GM18909 (cell line): ENCODE measurements at regions not wholly inside any gene's neighbourhood (a gene's known extent, or its start where the extent isn't known, plus 50 kb on each side); places are given as distances from the start of the nearest gene placed in this dataset.

Source experiments
- ATAC-seq: cut with Tn5 transposase; IDR thresholded peaks from one replicate; pipeline ENCODE4 v1.9.1; 2021; ENCODE audit warnings: mild to moderate bottlenecking; ENCODE audit not compliant: unreplicated experiment, poor library complexity

- ATAC-seq, result no peak
These were observed 69.7 kb upstream of the SPAG17 start for GRCh38 chr1:118254491-118255425.

- ATAC-seq, result no peak
These were observed 69.0 kb upstream of the SPAG17 start for GRCh38 chr1:118254001-118254400.

GRCh38 chr1:118253053-118253915 lies 68.3 kb upstream of the SPAG17 start:
- ATAC-seq, result no peak

- ATAC-seq, result no peak
These were observed 67.6 kb upstream of the SPAG17 start for GRCh38 chr1:118252624-118253023.

GRCh38 chr1:118250232-118250631 lies 65.2 kb upstream of the SPAG17 start:
- ATAC-seq, result no peak

GRCh38 chr1:118249641-118250040 lies 64.6 kb upstream of the SPAG17 start:
- ATAC-seq, result no peak

- ATAC-seq, result no peak
These were observed 62.6 kb upstream of the SPAG17 start for GRCh38 chr1:118247593-118247992.

- ATAC-seq, result no peak
These were observed 61.6 kb upstream of the SPAG17 start for GRCh38 chr1:118246646-118247045.

GRCh38 chr1:118244194-118244593 lies 59.2 kb upstream of the SPAG17 start:
- ATAC-seq, result no peak

- no peak for ATAC-seq
These were observed 58.2 kb upstream of the SPAG17 start for GRCh38 chr1:118243269-118243668.
